OCI-M1 (cell line): ENCODE measurements at regions not wholly inside any gene's neighbourhood (a gene's known extent, or its start where the extent isn't known, plus 50 kb on each side); places are given as distances from the start of the nearest gene placed in this dataset.
"Not testable (repeated sequence)": the region's sequence is repeated elsewhere in the genome, so short reads cannot be mapped to it uniquely, and the experiment has no call there.

Experiments used
- DNase-seq: peaks from one replicate; lab custom pipeline; 2025; lab: John Stamatoyannopoulos, UW

DNA sequence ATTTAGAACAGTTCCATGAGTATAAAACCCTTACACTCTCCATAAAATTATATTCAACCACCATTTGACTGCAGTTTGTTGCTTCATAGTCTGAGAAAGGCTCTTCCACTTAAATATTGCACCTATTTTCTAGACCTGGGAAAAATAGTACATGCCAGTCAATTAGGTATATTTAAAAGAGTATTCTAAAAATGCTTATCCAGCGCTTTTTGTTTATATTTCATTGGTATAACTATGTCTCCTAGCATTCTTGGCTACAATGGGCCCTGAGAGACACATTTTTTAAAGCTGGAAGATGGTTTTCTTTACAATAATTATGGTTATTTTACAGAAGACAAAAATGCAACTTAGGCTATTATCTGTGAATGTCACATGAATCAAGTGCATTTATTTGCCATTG lies 439.4 kb downstream of the KCNJ18 start:
- DNase-seq, result no peak

DNA sequence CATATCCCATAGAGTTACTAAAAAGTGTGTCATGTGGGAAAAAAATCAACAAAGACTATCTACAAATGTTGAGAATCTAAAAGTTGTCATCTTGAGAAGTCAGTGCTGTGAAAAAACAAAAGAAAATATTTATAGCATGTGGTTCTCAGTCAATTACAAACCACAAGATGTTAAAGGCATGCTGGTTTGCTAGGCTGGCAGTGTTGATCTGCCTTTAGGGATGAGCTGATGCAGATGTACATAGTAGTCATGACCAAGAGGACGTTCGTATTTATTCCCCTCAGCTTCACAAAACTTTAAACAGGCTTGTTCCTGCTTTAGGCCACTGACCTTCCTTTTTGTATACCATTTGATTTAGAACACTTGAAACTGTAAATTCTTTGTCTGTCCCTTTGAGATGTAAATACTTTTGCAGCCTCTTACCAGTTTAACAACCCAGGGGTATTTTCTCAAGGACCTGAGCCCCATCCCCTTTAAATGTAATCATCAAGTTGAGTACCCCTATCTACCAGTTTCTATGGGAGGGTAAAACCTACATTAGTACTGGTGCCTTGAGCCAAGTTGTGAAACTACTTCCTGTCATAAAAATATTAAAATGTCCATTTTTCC lies 446.6 kb downstream of the KCNJ18 start:
- peak; percentile 17 for DNase-seq

DNA sequence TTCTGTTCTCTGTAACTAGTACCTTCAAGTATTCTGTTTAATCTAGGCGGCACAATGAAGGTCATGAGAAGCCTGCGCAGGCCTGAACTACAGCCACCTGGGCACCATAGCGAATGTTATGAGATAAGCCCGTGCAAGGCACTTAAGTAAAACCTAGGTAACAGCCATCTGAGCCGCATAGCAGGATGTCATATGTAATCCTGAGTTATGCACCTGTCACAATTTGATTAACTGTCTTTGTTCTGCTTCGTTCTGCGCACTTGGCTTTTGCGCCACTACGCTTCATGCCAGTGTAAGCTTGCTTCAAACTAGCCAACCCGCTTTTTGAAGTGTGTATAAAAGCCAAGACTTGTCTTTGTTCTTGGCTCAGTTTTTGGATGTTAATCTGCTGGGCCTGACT lies 449.8 kb downstream of the KCNJ18 start:
- no peak for DNase-seq

DNA sequence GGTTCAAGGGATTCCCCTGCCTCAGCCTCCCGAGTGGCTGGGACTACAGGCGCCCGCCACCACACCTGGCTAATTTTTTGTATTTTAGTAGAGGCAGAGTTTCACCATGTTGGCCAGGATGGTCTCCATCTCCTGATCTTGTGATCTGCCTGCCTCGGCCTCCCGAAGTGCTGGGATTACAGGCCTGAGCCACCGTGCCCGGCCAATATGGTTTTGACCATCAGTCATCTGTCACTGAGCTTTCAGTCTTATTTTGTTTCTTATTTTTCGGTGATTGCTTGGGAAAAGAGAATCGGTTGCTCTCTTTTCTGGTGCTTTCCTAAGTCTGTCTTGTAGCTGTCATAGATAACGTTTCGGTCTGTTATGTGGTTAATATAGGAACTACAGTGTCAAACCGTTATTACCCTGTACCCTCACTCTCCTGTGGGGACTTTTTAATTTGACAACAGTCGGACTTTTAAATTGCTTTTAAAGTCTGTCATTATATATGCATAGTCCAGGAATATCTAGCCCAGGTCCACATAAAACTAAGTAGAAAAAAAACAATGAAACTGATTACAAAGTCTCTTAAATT lies 453.4 kb downstream of the KCNJ18 start:
- peak; percentile 66 for DNase-seq

DNA sequence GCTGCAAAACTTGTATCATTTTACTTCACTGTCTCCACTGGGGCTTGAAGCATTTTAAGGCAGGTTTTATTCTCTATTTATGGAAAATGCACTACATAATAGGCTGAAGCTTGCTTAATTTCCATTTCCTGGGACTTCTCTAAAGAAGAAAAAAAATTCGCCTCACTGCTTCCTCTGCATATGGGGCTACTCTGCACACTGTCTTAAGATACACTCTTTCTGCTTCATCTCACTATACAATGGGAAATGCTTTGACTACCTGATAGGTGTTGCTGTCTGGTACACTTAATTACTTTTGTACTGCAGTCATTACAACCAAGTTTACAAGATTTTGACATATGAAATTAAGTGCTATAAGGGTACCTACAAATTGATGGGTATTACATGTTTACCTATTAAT lies 466.0 kb downstream of the KCNJ18 start:
- DNase-seq, result no peak

DNA sequence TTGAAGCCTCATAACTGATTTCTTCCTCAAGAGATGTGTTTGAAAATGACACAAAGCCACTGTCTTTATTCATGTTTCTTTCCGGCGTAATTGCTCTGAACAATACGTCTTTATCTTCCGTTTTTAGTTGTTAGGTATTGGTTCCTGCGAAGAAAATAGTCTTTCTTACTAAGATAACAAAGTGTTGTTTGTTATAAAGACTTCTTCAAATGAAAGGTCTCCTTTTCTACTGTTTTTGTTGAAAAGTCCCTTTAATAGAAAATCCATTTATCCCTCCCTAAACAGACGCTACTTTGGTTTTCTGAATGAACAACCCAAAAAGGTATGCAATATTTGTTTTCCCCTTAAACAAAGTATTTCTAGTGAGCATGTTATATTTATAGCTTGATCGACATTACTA lies 469.1 kb downstream of the KCNJ18 start:
- no peak for DNase-seq

DNA sequence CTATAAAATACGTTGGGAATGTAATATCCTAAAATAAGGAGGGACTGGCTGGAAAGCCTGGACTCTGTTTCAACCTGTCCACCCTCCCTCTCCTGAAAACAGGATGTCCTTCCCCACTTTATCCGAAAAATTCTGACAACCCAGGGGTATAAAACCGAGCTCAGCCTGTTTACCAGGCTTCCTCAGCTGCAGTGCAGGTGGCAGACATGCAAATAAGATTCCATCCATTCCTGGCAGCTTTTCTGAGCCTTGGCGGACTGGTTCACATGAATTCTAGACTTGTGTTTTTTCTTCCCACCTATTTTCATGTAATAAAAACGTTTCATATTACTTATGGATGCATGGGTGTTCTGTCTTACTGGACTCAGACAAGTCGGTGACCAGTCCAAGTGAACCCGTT lies 479.3 kb downstream of the KCNJ18 start:
- no peak for DNase-seq

DNA sequence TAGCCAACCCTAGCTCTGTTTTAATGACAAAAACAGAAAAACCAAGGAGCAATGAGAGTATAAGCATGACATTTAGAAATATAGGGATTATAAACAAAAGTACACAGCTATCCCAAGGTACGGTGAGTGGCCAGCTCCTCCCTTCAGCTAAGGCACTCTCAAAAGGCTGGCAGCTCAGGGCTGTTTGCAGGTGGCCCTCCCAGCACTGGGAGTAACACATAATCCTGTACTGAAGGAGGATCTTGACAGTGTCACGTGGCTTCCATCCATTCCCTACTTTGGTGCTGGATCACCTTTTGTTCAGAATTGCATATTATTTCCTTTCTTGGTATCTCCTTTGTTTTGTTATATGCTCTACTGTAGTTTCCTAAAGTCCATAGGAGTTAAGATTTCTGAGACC lies 500.8 kb downstream of the KCNJ18 start:
- no peak for DNase-seq

DNA sequence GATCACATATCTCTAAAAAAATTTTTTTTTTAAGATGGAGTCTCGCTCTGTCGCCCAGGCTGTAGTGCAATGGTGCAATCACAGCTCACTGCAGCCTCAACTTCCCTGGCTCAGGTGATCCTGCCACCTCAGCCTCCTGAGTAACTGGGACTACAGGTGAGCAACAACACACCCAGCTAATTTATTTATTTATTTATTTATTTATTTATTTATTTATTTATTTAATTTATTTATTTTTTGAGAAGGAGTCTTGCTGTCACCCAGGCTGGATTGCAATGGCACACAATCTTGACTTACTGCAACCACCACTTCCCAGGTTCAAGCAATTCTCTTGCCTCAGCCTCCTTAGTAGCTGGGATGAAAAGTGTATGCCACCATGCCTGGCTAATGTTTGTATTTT lies 507.9 kb downstream of the KCNJ18 start:
- DNase-seq, result not testable (repeated sequence)

DNA sequence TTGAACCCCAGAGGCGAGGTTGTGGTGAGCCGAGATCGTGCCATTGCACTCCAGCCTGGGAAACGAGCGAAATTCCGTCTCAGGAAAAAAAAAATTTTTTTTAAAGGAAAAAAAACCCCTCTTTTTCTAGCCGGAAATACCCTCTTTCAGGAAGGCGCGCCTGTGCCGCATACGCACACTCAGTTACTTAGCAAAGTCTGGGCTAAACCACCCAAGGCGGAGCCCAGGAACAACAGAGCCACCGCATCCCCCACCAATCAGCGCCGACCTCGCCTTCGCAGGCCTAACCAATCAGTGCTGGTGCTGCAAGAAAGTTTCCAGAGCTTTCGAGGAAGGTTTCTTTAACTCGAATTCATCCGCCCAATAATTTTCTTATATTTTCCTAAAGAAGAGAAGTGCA lies 510.4 kb downstream of the KCNJ18 start:
- no peak for DNase-seq

DNA sequence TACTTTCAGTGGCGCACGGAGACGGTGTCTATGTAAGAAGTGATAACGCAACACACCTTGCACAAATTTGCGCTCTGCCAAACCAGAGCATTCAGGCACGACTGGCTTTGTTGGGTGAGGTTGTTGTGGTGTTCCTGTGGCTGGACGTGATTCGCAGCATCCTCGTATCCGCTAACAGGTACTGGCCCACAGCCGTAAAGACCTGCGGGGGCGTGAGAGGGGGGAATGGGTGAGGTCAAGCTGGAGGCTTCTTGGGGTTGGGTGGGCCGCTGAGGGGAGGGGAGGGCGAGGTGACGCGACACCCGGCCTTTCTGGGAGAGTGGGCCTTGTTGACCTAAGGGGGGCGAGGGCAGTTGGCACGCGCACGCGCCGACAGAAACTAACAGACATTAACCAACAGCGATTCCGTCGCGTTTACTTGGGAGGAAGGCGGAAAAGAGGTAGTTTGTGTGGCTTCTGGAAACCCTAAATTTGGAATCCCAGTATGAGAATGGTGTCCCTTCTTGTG lies 510.9 kb downstream of the KCNJ18 start:
- DNase-seq, result no peak

DNA sequence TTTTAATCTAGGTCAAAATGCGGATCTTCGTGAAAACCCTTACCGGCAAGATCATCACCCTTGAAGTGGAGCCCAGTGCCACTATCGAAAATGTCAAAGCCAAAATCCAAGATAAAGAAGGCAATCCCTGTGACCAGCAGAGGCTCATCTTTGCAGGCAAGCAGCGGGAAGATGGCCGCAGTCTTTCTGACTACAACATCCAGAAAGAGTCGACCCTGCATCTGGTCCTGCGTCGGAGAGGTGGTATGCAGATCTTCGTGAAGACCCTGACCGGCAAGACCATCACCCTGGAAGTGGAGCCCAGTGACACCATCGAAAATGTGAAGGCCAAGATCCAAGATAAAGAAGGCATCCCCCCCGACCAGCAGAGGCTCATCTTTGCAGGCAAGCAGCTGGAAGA lies 511.8 kb downstream of the KCNJ18 start:
- DNase-seq, result not testable (repeated sequence)

DNA sequence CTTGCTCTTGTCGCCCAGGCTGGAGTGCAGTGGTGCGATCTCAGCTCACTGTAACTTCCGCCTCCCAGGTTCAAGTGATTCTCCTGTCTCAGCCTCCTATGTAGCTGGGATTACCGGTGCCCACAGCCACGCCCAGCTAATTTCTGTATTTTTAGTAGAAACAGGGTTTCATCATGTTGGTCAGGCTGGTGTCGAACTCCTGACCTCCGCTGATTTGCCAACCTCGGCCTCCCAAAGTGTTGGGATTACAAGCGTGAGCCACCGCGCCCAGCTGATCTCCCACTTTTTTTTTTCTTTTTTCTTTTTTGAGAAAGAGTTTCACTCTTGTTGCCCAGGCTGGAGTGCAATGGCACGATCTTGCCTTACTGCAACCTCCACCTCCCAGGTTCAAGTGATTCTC lies 517.9 kb downstream of the KCNJ18 start:
- not testable (repeated sequence) for DNase-seq

DNA sequence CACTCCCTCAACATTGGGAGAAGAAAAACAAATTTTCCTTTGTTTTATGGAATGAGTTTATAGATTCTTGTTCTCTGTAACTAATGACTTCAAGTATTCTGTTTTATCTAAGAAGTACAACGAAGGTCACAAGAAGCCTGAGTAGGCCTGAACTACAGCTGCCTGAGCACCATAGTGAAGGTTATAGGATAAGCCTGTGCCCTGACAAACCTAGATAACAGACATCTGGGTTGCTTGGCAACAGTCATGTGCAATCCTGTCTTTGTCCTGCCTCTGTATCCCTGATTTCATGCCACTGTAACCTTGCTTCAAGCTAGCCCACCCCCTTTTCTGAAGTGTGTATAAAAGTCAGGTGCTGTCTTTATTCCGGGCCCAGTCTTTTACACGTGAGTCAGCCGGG lies 520.8 kb downstream of the KCNJ18 start:
- peak; percentile 27 for DNase-seq

DNA sequence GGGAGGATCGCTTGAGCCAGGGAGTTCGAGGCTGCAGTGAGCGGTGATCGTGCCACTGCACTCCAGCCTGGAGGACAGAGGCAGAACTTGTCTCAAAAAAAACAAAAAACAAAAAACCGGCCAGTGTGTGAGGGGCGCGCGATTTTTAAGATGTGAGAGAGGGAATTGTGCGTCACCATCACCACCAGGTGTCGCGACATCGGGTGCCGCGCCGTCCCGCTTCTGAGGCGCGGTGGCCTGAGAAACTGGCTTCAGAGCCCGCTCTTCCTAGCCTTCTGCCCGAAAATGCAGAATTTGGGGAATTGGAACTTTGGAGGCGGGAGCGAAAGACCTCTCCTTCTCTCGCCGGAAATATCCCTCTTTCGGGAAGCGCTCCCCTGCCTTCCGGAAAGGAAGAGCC lies 524.8 kb downstream of the KCNJ18 start:
- DNase-seq, result no peak

DNA sequence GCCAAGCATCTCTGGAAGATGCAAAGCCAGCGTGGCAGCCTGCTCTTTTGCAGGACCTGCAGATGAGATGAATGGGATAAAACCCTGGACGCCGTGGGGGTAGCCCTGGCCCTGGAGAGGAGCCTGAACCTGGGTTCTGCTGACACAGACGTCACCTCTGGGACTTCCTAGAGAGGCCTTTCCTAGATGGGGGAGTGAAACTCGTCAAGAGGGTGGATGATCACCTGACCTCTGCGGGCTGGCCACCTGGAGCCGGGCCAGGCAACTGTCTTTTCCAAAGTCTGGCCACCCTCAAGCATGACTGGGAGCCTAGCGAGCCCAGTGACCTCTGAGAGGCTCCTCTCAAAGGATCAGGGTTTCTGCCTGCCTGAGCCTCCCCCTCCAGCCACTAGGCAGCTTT lies 529.0 kb downstream of the KCNJ18 start:
- DNase-seq, result no peak

DNA sequence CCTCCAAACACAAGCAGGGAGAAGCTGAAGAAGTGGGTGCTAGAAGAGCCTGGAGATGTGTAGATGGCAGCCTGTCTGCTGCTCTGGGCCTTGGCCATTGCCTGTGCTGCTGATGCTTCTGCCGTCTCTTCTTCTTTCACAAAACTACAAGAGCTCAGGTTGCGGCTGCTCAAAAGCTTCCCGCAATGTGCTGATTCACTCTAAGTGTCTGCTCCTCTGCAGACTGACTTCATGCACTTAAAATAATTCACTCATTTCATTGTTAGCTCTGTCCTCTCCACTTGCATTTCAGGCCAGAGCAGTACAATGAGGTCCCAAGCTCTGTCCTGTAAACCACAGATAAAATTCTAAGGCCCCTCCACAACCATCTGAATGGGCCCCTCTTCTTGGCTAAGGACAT lies 534.2 kb downstream of the KCNJ18 start:
- DNase-seq, result peak; percentile 84

DNA sequence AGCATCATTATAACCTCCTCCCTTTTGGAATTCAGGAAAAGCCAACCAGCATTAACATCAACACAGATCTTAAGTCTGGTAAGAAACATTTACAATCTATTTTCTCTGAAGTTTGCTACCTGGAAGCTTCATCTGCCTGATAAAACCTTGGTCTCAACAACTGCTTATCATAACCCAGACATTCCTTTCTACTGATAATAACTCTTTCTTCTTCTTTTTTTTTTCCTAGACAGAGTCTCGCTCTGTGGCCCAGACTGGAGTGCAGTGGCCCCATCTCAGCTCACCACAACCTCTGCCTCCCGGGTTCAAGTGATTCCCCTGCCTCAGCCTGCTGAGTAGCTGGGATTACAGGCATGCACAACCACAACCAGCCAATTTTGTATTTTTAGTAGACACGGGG lies 534.6 kb downstream of the KCNJ18 start:
- DNase-seq, result peak; percentile 69

DNA sequence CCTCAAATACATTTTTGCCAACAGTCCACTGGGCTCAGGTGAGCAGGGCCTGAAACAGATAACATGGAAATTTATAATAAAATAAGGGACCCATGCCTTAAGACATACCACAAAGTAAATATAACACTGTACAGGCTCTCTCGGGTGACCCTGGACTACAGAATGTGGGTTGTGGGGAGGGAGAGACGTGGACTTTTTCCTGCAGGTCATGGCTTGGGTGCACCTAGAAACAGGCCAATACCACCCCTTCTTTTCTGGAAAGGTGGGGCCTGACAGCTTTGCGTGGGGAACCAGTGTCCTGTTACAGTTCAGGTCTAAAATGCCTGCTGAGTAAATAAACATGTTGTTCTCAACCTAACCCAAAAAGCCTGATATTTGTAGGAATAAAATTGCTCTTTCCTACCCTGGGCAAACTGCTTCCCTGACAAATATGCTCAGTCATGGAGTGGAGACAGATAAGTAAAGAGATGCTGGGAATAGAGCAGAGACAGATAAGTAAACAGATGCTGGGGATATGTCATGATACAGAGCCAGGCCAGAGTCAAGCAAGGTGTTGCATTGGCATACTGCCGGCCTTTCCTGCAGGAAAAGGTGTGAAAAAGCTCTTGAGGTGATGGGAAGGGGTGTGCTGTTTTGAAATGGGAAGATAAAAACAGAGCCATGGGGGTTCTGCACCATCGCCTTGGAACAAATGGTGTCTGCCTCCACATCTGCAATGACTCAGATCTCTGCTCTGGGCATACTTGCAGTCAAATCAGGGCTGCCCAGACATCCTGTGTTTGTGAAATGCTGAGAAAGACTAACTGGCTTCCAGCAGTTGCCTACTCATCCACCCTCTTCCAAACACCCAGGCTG lies 535.6 kb downstream of the KCNJ18 start:
- peak; percentile 65 for DNase-seq

DNA sequence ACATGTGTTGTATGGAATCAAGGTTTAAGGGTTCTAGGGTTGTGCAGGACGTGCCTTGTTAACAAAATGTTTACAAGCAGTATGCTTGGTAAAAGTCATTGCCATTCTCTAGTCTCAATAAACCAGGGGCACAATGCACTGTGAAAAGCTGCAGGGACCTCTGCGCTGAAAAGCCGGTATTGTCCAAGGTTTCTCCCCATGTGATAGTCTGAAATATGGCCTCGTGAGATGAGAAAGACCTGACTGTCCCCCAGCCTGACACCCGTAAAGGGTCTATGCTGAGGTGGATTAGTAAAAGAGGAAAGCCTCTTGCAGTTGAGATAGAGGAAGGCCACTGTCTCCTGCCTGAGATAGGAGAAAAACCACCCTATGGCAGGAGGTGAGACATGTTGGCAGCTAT lies 537.5 kb downstream of the KCNJ18 start:
- DNase-seq, result not testable (repeated sequence)

DNA sequence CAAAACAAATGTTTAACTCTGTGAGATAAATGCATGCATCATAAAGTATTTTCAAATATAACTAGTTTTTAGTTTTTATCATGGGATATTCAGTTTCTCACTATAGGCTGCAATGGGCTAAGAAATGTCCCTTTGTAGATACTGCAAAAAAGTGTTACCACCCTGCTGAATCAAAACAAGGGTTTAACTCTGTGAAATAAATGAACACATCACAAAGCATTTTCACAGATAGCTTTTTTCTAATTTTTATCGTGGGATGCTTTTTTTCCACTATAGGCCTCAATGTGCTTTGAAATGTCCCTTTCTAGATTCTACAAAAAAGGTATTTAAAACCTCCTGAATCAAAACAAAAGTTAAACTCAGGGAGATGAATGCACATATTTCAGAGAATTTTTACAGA lies 541.1 kb downstream of the KCNJ18 start:
- DNase-seq, result peak; percentile 46

DNA sequence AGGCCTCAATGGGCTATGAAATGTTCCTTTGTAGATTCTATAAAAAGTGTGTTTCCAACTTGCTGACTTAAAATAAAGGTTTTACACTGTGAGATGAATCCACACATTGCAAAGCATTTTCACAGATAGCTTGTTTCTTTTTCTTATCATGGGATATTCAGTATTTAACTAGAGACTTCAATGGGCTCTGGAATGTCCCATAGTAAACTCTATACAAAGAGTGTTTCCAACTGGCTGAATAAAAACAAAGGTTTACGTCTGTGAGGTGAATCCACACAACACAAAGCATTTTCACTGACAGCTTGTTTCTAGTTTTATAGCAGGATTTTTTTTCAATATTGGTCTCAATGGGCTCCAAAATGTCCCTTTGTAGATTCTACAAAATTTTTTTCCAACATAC lies 550.1 kb downstream of the KCNJ18 start:
- no peak for DNase-seq

DNA sequence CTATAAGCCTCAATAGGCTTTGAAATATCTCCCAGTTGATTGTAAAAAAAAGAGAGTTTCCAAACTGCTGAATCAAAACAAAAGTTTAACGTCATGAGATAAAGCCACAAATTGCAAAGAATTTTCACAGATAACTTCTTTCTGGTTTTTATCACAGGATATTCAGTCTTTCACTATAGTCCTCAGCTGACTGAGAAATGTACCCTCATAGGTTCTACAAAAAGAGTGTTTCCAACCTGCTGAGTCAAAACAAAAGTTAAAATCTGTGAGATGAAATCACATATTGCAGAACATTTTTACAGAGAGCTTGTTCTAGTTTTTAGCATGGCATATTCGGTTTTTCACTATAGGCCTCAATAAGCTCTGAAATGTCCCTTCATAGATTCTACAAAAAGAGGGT lies 559.2 kb downstream of the KCNJ18 start:
- DNase-seq, result no peak
